MCF 10A (cell line): ENCODE measurements at regions not wholly inside any gene's neighbourhood (a gene's known extent, or its start where the extent isn't known, plus 50 kb on each side); places are given as distances from the start of the nearest gene placed in this dataset.

Experiments
- BruUV-seq: library from RNA; stranded (reverse); fragments of 400-500 nt; replicated peaks from 2 replicates; lab custom pipeline; 2021; lab: Mats Ljungman, UMichigan
- CTCF ChIA-PET: fragments of 300-600 bp; sonication (Branson Sonifier 250); formaldehyde crosslinking; extraction: SDS; loops from one replicate; lab custom pipeline; 2021; ENCODE audit warnings: antibody characterized with exemption, inconsistent platforms; lab: Yijun Ruan, JAX
- POLR2A ChIA-PET: fragments of 300-600, 350-650 bp; sonication (Branson Sonifier 250); formaldehyde crosslinking; extraction: SDS; loops from one replicate; lab custom pipeline; 2020; ENCODE audit warnings: antibody characterized with exemption, inconsistent platforms; lab: Yijun Ruan, JAX
- DNase-seq: peaks from one replicate; pipeline ENCODE4 v3.0.0-alpha.2; 2018; ENCODE audit not compliant: unreplicated experiment
- H3K27ac Mint-ChIP-seq: one replicate; pipeline ENCODE4 v1.8.0; 2022; ENCODE audit warnings: mild to moderate bottlenecking, low read depth, mixed read lengths; ENCODE audit not compliant: unreplicated experiment
- H3K27me3 Mint-ChIP-seq: one replicate; pipeline ENCODE4 v1.8.0; 2022; ENCODE audit warnings: mixed read lengths; ENCODE audit not compliant: insufficient read depth, unreplicated experiment
- H3K36me3 Mint-ChIP-seq: one replicate; pipeline ENCODE4 v1.8.0; 2022; ENCODE audit warnings: mild to moderate bottlenecking, moderate library complexity, mixed read lengths; ENCODE audit not compliant: insufficient read depth, unreplicated experiment
- H3K4me1 Mint-ChIP-seq: one replicate; pipeline ENCODE4 v1.8.0; 2022; ENCODE audit warnings: mixed read lengths; ENCODE audit not compliant: insufficient read depth, unreplicated experiment
- H3K4me3 Mint-ChIP-seq: one replicate; pipeline ENCODE4 v1.8.0; 2022; ENCODE audit warnings: mild to moderate bottlenecking, moderate library complexity, mixed read lengths; ENCODE audit not compliant: unreplicated experiment
- H3K9me3 Mint-ChIP-seq: one replicate; pipeline ENCODE4 v1.8.0; 2022; ENCODE audit warnings: mixed read lengths; ENCODE audit not compliant: unreplicated experiment
- CTCF ChIP-seq: fragments of 200-600 bp; IDR thresholded peaks from one replicate; pipeline ENCODE4 v1.8.0; 2022; ENCODE audit warnings: antibody characterized with exemption, mild to moderate bottlenecking; ENCODE audit not compliant: unreplicated experiment
- intact Hi-C: fragments of 100-400 bp; cut with micrococcal nuclease; formaldehyde crosslinking; loops from 2 replicates; pipeline ENCODE4 v1.14.1; 2022

GRCh38 chr13:76522083-76522755, 364.0 kb downstream of the KCTD12 start:
- peak; percentile 49 for DNase-seq
- ChIA-PET POLR2A (no interaction called here), CTCF (interaction anchor here (0.6 to 1.7 kb wide), 3 partner anchors 21 to 144 kb away, joined by 3 read pairs; no protein-coding TSS in a partner anchor)
- Mint-ChIP-seq H3K27me3 (no peaks in the 10 kb centered on the region), H3K27ac (peak overlapping the region; percentile 90), H3K4me1 (peaks cover 14% of the 10 kb centered on the region), H3K4me3 (no peak overlapping the region), H3K36me3 (no peaks in the 10 kb centered on the region), H3K9me3 (no peaks in the 10 kb centered on the region)
- no peak for TF ChIP-seq CTCF
- intact Hi-C loops, result no loop called here
- no TSS peak for BruUV-seq

GRCh38 chr13:76519685-76520084, 366.5 kb downstream of the KCTD12 start:
- Mint-ChIP-seq H3K27me3 (no peaks in the 10 kb centered on the region), H3K27ac (no peak overlapping the region), H3K9me3 (no peaks in the 10 kb centered on the region), H3K4me3 (no peak overlapping the region), H3K4me1 (peaks cover 29% of the 10 kb centered on the region), H3K36me3 (no peaks in the 10 kb centered on the region)
- intact Hi-C loops, result no loop called here
- CTCF ChIA-PET, result no interaction called here
- no TSS peak for BruUV-seq
- no peak for DNase-seq
- POLR2A ChIA-PET, result no interaction called here
- no peak for TF ChIP-seq CTCF

GRCh38 chr13:76516586-76516985, 369.6 kb downstream of the KCTD12 start:
- intact Hi-C loops, result no loop called here
- peak overlapping the region; percentile 7 for H3K27ac Mint-ChIP-seq
- TF ChIP-seq CTCF, result no peak
- no peaks in the 10 kb centered on the region for H3K27me3 Mint-ChIP-seq
- ChIA-PET POLR2A (interaction anchor here (0.7 kb wide), 1 partner anchor 341 kb away, joined by 3 read pairs; no protein-coding TSS in a partner anchor), CTCF (interaction anchor here (1.0 kb wide), 1 partner anchor 14 kb away, joined by 3 read pairs; no protein-coding TSS in a partner anchor)
- BruUV-seq, result no TSS peak
- no peak overlapping the region for H3K4me3 Mint-ChIP-seq
- no peak for DNase-seq
- H3K4me1 Mint-ChIP-seq, result peaks cover 22% of the 10 kb centered on the region
- H3K36me3 Mint-ChIP-seq, result no peaks in the 10 kb centered on the region
- H3K9me3 Mint-ChIP-seq, result no peaks in the 10 kb centered on the region

GRCh38 chr13:76516013-76516412, 370.2 kb downstream of the KCTD12 start:
- Mint-ChIP-seq H3K27ac (peak overlapping the region; percentile 7), H3K9me3 (no peaks in the 10 kb centered on the region), H3K4me1 (peaks cover 22% of the 10 kb centered on the region), H3K27me3 (no peaks in the 10 kb centered on the region), H3K36me3 (no peaks in the 10 kb centered on the region), H3K4me3 (no peak overlapping the region)
- ChIA-PET CTCF (interaction anchor here (1.0 kb wide), 1 partner anchor 14 kb away, joined by 3 read pairs; no protein-coding TSS in a partner anchor), POLR2A (no interaction called here)
- BruUV-seq, result no TSS peak
- intact Hi-C loops, result no loop called here
- DNase-seq, result peak; percentile 40
- no peak for TF ChIP-seq CTCF
